Fibroblast of lung (primary cell): ENCODE measurements at regions not wholly inside any gene's neighbourhood (a gene's known extent, or its start where the extent isn't known, plus 50 kb on each side); places are given as distances from the start of the nearest gene placed in this dataset.

ENCODE experiments used
- EZH2 ChIP-seq: IDR thresholded peaks from 2 replicates; pipeline ENCODE4 v1.5.1; 2012; ENCODE audit warnings: low read length, control low read depth, mild to moderate bottlenecking; ENCODE audit errors: missing control alignments
- TF ChIP-seq, protein P1 (sequence below), 2 donors: IDR thresholded peaks in 1 of 2; conservative IDR thresholded peaks in 1 of 2; 1 replicate in 1 of 2; 2 replicates in 1 of 2; pipeline ENCODE4 v1.5.1; 2011 to 2012; ENCODE audit warnings: low read length in 2 of 2, control low read depth in 1 of 2, inconsistent platforms in 1 of 2, low read depth in 1 of 2, mild to moderate bottlenecking in 1 of 2

GRCh38 chr5:98360548-98360947, 412.9 kb upstream of the RGMB start:
- TF ChIP-seq, protein P1, sequence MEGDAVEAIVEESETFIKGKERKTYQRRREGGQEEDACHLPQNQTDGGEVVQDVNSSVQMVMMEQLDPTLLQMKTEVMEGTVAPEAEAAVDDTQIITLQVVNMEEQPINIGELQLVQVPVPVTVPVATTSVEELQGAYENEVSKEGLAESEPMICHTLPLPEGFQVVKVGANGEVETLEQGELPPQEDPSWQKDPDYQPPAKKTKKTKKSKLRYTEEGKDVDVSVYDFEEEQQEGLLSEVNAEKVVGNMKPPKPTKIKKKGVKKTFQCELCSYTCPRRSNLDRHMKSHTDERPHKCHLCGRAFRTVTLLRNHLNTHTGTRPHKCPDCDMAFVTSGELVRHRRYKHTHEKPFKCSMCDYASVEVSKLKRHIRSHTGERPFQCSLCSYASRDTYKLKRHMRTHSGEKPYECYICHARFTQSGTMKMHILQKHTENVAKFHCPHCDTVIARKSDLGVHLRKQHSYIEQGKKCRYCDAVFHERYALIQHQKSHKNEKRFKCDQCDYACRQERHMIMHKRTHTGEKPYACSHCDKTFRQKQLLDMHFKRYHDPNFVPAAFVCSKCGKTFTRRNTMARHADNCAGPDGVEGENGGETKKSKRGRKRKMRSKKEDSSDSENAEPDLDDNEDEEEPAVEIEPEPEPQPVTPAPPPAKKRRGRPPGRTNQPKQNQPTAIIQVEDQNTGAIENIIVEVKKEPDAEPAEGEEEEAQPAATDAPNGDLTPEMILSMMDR (conservative IDR thresholded peaks at IDR 0.05 in 1 of 2, IDR thresholded peaks at IDR 0.05 in 1 of 2; ENCODE audit: low read depth in 1 of 2, low read length in 2 of 2), result no peak
- no peak for TF ChIP-seq EZH2
